Lower leg skin (tissue), 4 donors: ENCODE measurements at regions not wholly inside any gene's neighbourhood (a gene's known extent, or its start where the extent isn't known, plus 50 kb on each side); places are given as distances from the start of the nearest gene placed in this dataset.

Experiments
- DNase-seq, 2 donors: peaks; one replicate each; pipeline ENCODE4 v3.0.0-alpha.2; 2019; ENCODE audit warnings: low spot score in 2 of 2
- H3K4me3 ChIP-seq: fragments of 200-600 bp; sonication (generic); 2 replicates; pipeline ENCODE4 v1.5.1; 2017; ENCODE audit warnings: mild to moderate bottlenecking, low read depth; ENCODE audit not compliant: poor library complexity, severe bottlenecking
- CTCF ChIP-seq, 3 donors: fragments of 450-650 bp; IDR thresholded peaks; one replicate each; pipeline ENCODE4 v1.5.1; 2016; ENCODE audit warnings: antibody characterized with exemption in 3 of 3, mild to moderate bottlenecking in 3 of 3, moderate library complexity in 2 of 3
- POLR2A ChIP-seq, 2 donors: fragments of 450-650 bp; IDR thresholded peaks; one replicate each; pipeline ENCODE4 v1.6.1; 2016 to 2017; ENCODE audit warnings: antibody characterized with exemption in 2 of 2, mild to moderate bottlenecking in 1 of 2, moderate library complexity in 1 of 2
- WGBS, 2 donors: methylation state at CpG; one replicate each; pipeline ENCODE4 v1.1.5; 2018; 5-methylcytosine and 5-hydroxymethylcytosine counted together
- intact Hi-C: fragments of 100-400 bp; cut with DNase I; formaldehyde crosslinking; loops from one replicate; pipeline ENCODE4 v1.15.0; 2023; ENCODE audit warnings: low total_unique reads

GRCh38 chr21:15204970-15205286 is 140.1 kb upstream of the NRIP1 start:
- 96 to 97% methylated on average over 4 of the region's 4 CpGs for WGBS, 2 donors
- TF ChIP-seq POLR2A (IDR thresholded peaks at IDR 0.05) (no peak), CTCF (IDR thresholded peaks at IDR 0.05) (no peak)
- no peak for DNase-seq
- no peak overlapping the region for H3K4me3 ChIP-seq
- intact Hi-C loops = no loop called here

GRCh38 chr21:15206514-15206913 is 141.7 kb upstream of the NRIP1 start:
- intact Hi-C loops = no loop called here
- no peak for TF ChIP-seq POLR2A (IDR thresholded peaks at IDR 0.05)
- TF ChIP-seq CTCF (IDR thresholded peaks at IDR 0.05) = no peak
- WGBS, 2 donors = 78 to 84% methylated on average over 5 of the region's 5 CpGs
- DNase-seq = no peak
- no peak overlapping the region for H3K4me3 ChIP-seq

- no peak for DNase-seq
- intact Hi-C loops = no loop called here
- WGBS, 2 donors = 66 to 73% methylated on average over 4 of the region's 4 CpGs
- H3K4me3 ChIP-seq = no peak overlapping the region
- TF ChIP-seq POLR2A (IDR thresholded peaks at IDR 0.05) (no peak), CTCF (IDR thresholded peaks at IDR 0.05) (no peak)
Measured at GRCh38 chr21:15207231-15207630, 142.4 kb upstream of the NRIP1 start.

GRCh38 chr21:15207635-15208370 is 143.0 kb upstream of the NRIP1 start:
- no peak overlapping the region for H3K4me3 ChIP-seq
- intact Hi-C loops = no loop called here
- 90 to 93% methylated on average over 13 of the region's 13 CpGs for WGBS, 2 donors
- DNase-seq = no peak
- TF ChIP-seq POLR2A (IDR thresholded peaks at IDR 0.05) (no peak), CTCF (IDR thresholded peaks at IDR 0.05) (no peak)

GRCh38 chr21:15208786-15209185 is 144.0 kb upstream of the NRIP1 start:
- DNase-seq = no peak
- WGBS, 2 donors = 85 to 91% methylated on average over 4 of the region's 4 CpGs

More at GRCh38 chr21:15208786-15209185, 144.0 kb upstream of the NRIP1 start:
- intact Hi-C loops = no loop called here
- TF ChIP-seq POLR2A (IDR thresholded peaks at IDR 0.05) = no peak
- TF ChIP-seq CTCF (IDR thresholded peaks at IDR 0.05) = no peak
- no peak overlapping the region for H3K4me3 ChIP-seq
